ENCODE measurements at regions not wholly inside any gene's neighbourhood (a gene's known extent, or its start where the extent isn't known, plus 50 kb on each side); places are given as distances from the start of the nearest gene placed in this dataset.

GRCh38 chr12:60441577-60441976 is 845.7 kb downstream of the SLC16A7 start:
- no peaks in the 10 kb centered on the region for H3K9me2 ChIP-seq (replicated peaks; ENCODE audit: control insufficient read depth, low read length)
- no peaks in the 10 kb centered on the region for H3K36me3 ChIP-seq (ENCODE audit: control insufficient read depth, low read length)
- no peaks in the 10 kb centered on the region for H3F3A ChIP-seq (ENCODE audit: control insufficient read depth, insufficient read depth)
- H4K20me1 ChIP-seq (ENCODE audit: control insufficient read depth, insufficient read depth, low read depth, low read length) = no peaks in the 10 kb centered on the region
- H3K4me1 ChIP-seq (ENCODE audit: control insufficient read depth, low read length) = no peaks in the 10 kb centered on the region
- no peaks in the 10 kb centered on the region for H3K27me3 ChIP-seq (ENCODE audit: control insufficient read depth, low read length)
- H3K79me2 ChIP-seq (ENCODE audit: control insufficient read depth, low read length) = no peaks in the 10 kb centered on the region
- no peak overlapping the region for H3K4me2 ChIP-seq (ENCODE audit: low read length)
- H3K27ac ChIP-seq (ENCODE audit: low read depth, low read length) = no peak overlapping the region
- H3K9me3 ChIP-seq (ENCODE audit: control insufficient read depth, insufficient read depth, low read length) = no peaks in the 10 kb centered on the region; the same call in 1 of the 2 replicates
- no peak for TF ChIP-seq CTCF (IDR thresholded peaks at IDR 0.05; ENCODE audit: low read depth, low read length, poor library complexity, severe bottlenecking)
- no peak for TF ChIP-seq EZH2phosphoT487 (IDR thresholded peaks at IDR 0.05; ENCODE audit: borderline replicate concordance, low read length)
- no peak overlapping the region for H3K4me3 ChIP-seq (ENCODE audit: low read length)

GRCh38 chr12:60451457-60451856 is 855.6 kb downstream of the SLC16A7 start:
- Histone ChIP-seq H3K79me2 (ENCODE audit: control insufficient read depth, low read length) (no peaks in the 10 kb centered on the region), H3K9me3 (ENCODE audit: control insufficient read depth, insufficient read depth, low read length) (no peaks in the 10 kb centered on the region)

DNA sequence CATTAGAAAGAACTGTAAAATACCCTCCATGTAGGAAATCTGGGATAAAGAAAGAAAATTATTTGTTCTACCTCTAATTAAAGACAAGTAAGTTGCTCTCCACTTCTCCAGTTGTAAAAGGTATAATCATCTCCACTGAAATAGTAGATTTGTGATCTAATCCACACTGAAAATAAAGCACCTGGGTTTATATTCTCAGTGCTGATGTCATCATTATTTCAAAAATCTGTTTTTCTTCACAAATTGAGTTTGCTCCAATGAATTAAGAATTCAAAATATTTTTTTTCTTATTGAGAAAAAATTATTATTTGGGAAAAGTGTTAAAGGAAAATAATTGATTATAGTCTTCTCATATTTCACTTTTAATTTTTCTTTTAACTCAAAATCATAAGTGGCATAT is 869.2 kb downstream of the SLC16A7 start:
- H3F3A ChIP-seq (ENCODE audit: control insufficient read depth, insufficient read depth) = no peaks in the 10 kb centered on the region
- H3K9me3 ChIP-seq (ENCODE audit: control insufficient read depth, insufficient read depth, low read length) = no peaks in the 10 kb centered on the region
- no peak overlapping the region for H3K4me2 ChIP-seq (ENCODE audit: low read length)
- no peaks in the 10 kb centered on the region for H3K9me2 ChIP-seq (replicated peaks; ENCODE audit: control insufficient read depth, low read length)
- H4K20me1 ChIP-seq (ENCODE audit: control insufficient read depth, insufficient read depth, low read depth, low read length) = no peaks in the 10 kb centered on the region
- H3K27ac ChIP-seq (ENCODE audit: low read depth, low read length) = no peak overlapping the region
- H3K27me3 ChIP-seq (ENCODE audit: control insufficient read depth, low read length) = no peaks in the 10 kb centered on the region
- H3K4me1 ChIP-seq (ENCODE audit: control insufficient read depth, low read length) = no peaks in the 10 kb centered on the region
- no peak overlapping the region for H3K4me3 ChIP-seq (ENCODE audit: low read length)
- H3K36me3 ChIP-seq (ENCODE audit: control insufficient read depth, low read length) = no peaks in the 10 kb centered on the region
- no peaks in the 10 kb centered on the region for H3K79me2 ChIP-seq (ENCODE audit: control insufficient read depth, low read length)
- TF ChIP-seq EZH2phosphoT487 (IDR thresholded peaks at IDR 0.05; ENCODE audit: borderline replicate concordance, low read length) = no peak
- TF ChIP-seq CTCF (IDR thresholded peaks at IDR 0.05; ENCODE audit: low read depth, low read length, poor library complexity, severe bottlenecking) = no peak

More at GRCh38 chr12:60451457-60451856, 855.6 kb downstream of the SLC16A7 start:
- Histone ChIP-seq H3K36me3 (ENCODE audit: control insufficient read depth, low read length) (no peaks in the 10 kb centered on the region), H3K4me1 (ENCODE audit: control insufficient read depth, low read length) (no peaks in the 10 kb centered on the region), H3K4me3 (ENCODE audit: low read length) (no peak overlapping the region), H3K4me2 (ENCODE audit: low read length) (no peak overlapping the region), H4K20me1 (ENCODE audit: control insufficient read depth, insufficient read depth, low read depth, low read length) (no peaks in the 10 kb centered on the region), H3K9me2 (replicated peaks; ENCODE audit: control insufficient read depth, low read length) (no peaks in the 10 kb centered on the region), H3K27ac (ENCODE audit: low read depth, low read length) (no peak overlapping the region), H3K27me3 (ENCODE audit: control insufficient read depth, low read length) (no peaks in the 10 kb centered on the region), H3F3A (ENCODE audit: control insufficient read depth, insufficient read depth) (no peaks in the 10 kb centered on the region)
- TF ChIP-seq EZH2phosphoT487 (IDR thresholded peaks at IDR 0.05; ENCODE audit: borderline replicate concordance, low read length) (no peak), CTCF (IDR thresholded peaks at IDR 0.05; ENCODE audit: low read depth, low read length, poor library complexity, severe bottlenecking) (no peak)

GRCh38 chr12:60468546-60468945 is 872.7 kb downstream of the SLC16A7 start:
- Histone ChIP-seq H3K4me3 (ENCODE audit: low read length) (no peak overlapping the region), H3K27ac (ENCODE audit: low read depth, low read length) (no peak overlapping the region), H3K4me1 (ENCODE audit: control insufficient read depth, low read length) (no peaks in the 10 kb centered on the region), H3K36me3 (ENCODE audit: control insufficient read depth, low read length) (no peaks in the 10 kb centered on the region), H3K79me2 (ENCODE audit: control insufficient read depth, low read length) (no peaks in the 10 kb centered on the region), H3K9me2 (replicated peaks; ENCODE audit: control insufficient read depth, low read length) (no peaks in the 10 kb centered on the region), H3K4me2 (ENCODE audit: low read length) (no peak overlapping the region), H3K9me3 (ENCODE audit: control insufficient read depth, insufficient read depth, low read length) (no peaks in the 10 kb centered on the region), H3F3A (ENCODE audit: control insufficient read depth, insufficient read depth) (no peaks in the 10 kb centered on the region), H3K27me3 (ENCODE audit: control insufficient read depth, low read length) (no peaks in the 10 kb centered on the region), H4K20me1 (ENCODE audit: control insufficient read depth, insufficient read depth, low read depth, low read length) (no peaks in the 10 kb centered on the region)
- TF ChIP-seq CTCF (IDR thresholded peaks at IDR 0.05; ENCODE audit: low read depth, low read length, poor library complexity, severe bottlenecking) (no peak), EZH2phosphoT487 (IDR thresholded peaks at IDR 0.05; ENCODE audit: borderline replicate concordance, low read length) (no peak)

Measured in DOHH2 (cell line).